Adrenal gland (tissue), 5 donors: ENCODE measurements at regions not wholly inside any gene's neighbourhood (a gene's known extent, or its start where the extent isn't known, plus 50 kb on each side); places are given as distances from the start of the nearest gene placed in this dataset.

Source experiments
- CTCF ChIP-seq, 6 experiments: fragments of 450-650 bp in 4 of 6; fragments of 200-600 bp in 2 of 6; sonication (generic) in 1 of 6; IDR thresholded peaks; 1 replicate in 5 of 6; 2 replicates in 1 of 6; pipeline versions ENCODE4 v1.5.1 to v1.8.0; 2016 to 2021; ENCODE audit warnings: antibody characterized with exemption in 6 of 6, mild to moderate bottlenecking in 2 of 6, moderate library complexity in 1 of 6
- POLR2A ChIP-seq, 2 donors: fragments of 450-650 bp; IDR thresholded peaks; one replicate each; pipeline ENCODE4 v1.6.1; 2017; ENCODE audit warnings: antibody characterized with exemption in 2 of 2, mild to moderate bottlenecking in 2 of 2, moderate library complexity in 1 of 2
- donor health status: DM: no; HTN: no; CAD: no.

- TF ChIP-seq CTCF (IDR thresholded peaks at IDR 0.05) (no peak), POLR2A (IDR thresholded peaks at IDR 0.05) (no peak)
These were observed 144.2 kb downstream of the TTLL2 start for GRCh38 chr6:167469101-167469500.
